ENCODE measurements at regions not wholly inside any gene's neighbourhood (a gene's known extent, or its start where the extent isn't known, plus 50 kb on each side); places are given as distances from the start of the nearest gene placed in this dataset.

DNA sequence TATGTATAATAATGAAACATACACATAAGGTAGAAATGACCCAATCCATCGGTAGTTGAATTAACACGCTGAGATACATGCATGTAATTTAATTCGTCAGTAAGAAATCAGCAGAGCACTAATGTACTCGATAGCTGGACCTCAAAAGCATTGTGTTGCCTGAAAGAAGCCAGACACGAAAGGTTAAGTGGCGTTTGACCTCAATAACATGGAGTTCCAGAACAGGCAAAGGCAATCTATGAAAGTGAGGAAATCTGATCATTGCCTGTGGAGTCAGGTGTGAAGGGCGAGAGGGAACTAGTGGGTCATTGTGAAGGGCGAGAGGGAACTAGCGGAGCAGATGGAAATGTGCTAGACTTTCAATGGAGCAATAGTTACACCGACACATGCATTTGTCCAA, 970.4 kb upstream of the TMEM132C start:
- TF ChIP-seq POLR2AphosphoS5 (IDR thresholded peaks at IDR 0.05; ENCODE audit: low read depth) = no peak
- TF ChIP-seq, protein P1, sequence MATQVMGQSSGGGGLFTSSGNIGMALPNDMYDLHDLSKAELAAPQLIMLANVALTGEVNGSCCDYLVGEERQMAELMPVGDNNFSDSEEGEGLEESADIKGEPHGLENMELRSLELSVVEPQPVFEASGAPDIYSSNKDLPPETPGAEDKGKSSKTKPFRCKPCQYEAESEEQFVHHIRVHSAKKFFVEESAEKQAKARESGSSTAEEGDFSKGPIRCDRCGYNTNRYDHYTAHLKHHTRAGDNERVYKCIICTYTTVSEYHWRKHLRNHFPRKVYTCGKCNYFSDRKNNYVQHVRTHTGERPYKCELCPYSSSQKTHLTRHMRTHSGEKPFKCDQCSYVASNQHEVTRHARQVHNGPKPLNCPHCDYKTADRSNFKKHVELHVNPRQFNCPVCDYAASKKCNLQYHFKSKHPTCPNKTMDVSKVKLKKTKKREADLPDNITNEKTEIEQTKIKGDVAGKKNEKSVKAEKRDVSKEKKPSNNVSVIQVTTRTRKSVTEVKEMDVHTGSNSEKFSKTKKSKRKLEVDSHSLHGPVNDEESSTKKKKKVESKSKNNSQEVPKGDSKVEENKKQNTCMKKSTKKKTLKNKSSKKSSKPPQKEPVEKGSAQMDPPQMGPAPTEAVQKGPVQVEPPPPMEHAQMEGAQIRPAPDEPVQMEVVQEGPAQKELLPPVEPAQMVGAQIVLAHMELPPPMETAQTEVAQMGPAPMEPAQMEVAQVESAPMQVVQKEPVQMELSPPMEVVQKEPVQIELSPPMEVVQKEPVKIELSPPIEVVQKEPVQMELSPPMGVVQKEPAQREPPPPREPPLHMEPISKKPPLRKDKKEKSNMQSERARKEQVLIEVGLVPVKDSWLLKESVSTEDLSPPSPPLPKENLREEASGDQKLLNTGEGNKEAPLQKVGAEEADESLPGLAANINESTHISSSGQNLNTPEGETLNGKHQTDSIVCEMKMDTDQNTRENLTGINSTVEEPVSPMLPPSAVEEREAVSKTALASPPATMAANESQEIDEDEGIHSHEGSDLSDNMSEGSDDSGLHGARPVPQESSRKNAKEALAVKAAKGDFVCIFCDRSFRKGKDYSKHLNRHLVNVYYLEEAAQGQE (IDR thresholded peaks at IDR 0.05; ENCODE audit: insufficient replicate concordance, low read depth) = no peak
- TF ChIP-seq GABPA (IDR thresholded peaks at IDR 0.05; ENCODE audit: low read depth) = no peak
- TF ChIP-seq, protein P2, sequence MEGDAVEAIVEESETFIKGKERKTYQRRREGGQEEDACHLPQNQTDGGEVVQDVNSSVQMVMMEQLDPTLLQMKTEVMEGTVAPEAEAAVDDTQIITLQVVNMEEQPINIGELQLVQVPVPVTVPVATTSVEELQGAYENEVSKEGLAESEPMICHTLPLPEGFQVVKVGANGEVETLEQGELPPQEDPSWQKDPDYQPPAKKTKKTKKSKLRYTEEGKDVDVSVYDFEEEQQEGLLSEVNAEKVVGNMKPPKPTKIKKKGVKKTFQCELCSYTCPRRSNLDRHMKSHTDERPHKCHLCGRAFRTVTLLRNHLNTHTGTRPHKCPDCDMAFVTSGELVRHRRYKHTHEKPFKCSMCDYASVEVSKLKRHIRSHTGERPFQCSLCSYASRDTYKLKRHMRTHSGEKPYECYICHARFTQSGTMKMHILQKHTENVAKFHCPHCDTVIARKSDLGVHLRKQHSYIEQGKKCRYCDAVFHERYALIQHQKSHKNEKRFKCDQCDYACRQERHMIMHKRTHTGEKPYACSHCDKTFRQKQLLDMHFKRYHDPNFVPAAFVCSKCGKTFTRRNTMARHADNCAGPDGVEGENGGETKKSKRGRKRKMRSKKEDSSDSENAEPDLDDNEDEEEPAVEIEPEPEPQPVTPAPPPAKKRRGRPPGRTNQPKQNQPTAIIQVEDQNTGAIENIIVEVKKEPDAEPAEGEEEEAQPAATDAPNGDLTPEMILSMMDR (IDR thresholded peaks at IDR 0.05; ENCODE audit: insufficient read depth, low read length) = no peak
- TF ChIP-seq SPI1 (IDR thresholded peaks at IDR 0.05; ENCODE audit: borderline replicate concordance, low read depth) = no peak

DNA sequence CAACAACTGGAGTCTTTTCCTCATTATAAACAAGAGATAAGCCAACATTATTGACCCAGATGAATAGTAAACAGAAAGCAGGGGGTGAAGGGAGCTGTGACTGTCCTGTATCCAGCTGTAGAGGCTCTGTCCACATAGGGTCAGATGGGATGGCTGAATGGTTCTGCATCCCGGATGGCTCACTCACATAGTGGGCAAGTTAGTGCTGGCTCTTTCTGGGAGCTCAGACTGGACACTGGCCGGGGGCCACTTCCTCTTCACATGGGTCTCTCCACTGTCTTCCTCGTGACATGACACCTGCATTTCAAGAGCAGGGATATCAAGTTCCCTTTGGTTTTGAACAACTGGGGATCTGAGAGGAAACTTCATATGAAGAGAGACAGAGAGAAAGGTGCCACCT, 969.6 kb upstream of the TMEM132C start:
- no peak for TF ChIP-seq POLR2AphosphoS5 (IDR thresholded peaks at IDR 0.05; ENCODE audit: low read depth)
- no peak for TF ChIP-seq SPI1 (IDR thresholded peaks at IDR 0.05; ENCODE audit: borderline replicate concordance, low read depth)
- TF ChIP-seq, protein P1 (IDR thresholded peaks at IDR 0.05; ENCODE audit: insufficient replicate concordance, low read depth) = no peak
- TF ChIP-seq GABPA (IDR thresholded peaks at IDR 0.05; ENCODE audit: low read depth) = no peak
- TF ChIP-seq, protein P2 (IDR thresholded peaks at IDR 0.05; ENCODE audit: insufficient read depth, low read length) = no peak
- no peak overlapping the region for H3K27ac ChIP-seq (replicated peaks)
- no peak overlapping the region for H3K4me3 ChIP-seq (replicated peaks; ENCODE audit: insufficient read depth, low read length)
- H3K27me3 ChIP-seq (ENCODE audit: insufficient read depth, poor library complexity, severe bottlenecking) = no peaks in the 10 kb centered on the region
- no peak for DNase-seq (ENCODE audit: low read depth in 1 of 2, low spot score in 1 of 2)

More for the DNA sequence above, 970.4 kb upstream of the TMEM132C start:
- no peak for DNase-seq (ENCODE audit: low read depth in 1 of 2, low spot score in 1 of 2)
- no peak overlapping the region for H3K27ac ChIP-seq (replicated peaks)
- no peak overlapping the region for H3K4me3 ChIP-seq (replicated peaks; ENCODE audit: insufficient read depth, low read length)
- H3K27me3 ChIP-seq (ENCODE audit: insufficient read depth, poor library complexity, severe bottlenecking) = no peaks in the 10 kb centered on the region

DNA sequence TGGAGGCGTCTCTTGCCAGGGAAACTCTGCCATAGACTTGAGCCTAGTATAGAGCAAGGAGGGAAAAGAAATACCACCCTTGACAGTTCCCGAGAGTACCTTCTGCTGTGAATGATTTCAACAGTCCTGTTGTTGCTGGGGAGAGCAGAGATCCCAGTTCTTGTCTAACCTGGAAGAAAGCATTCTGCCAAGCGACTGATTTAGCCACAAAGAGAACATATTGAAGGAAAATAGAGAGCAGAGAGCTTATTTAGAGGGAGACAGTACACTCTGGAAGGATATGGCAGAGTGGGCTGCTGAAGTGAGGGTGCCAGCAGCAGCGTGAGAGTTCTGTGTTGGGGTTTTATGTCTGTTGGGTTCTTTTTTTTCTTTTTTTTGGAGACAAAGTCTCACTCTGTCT, 966.9 kb upstream of the TMEM132C start:
- H3K4me3 ChIP-seq (replicated peaks; ENCODE audit: insufficient read depth, low read length) = no peak overlapping the region
- no peak for TF ChIP-seq GABPA (IDR thresholded peaks at IDR 0.05; ENCODE audit: low read depth)
- TF ChIP-seq, protein P1 (IDR thresholded peaks at IDR 0.05; ENCODE audit: insufficient replicate concordance, low read depth) = no peak
- TF ChIP-seq, protein P2 (IDR thresholded peaks at IDR 0.05; ENCODE audit: insufficient read depth, low read length) = no peak
- no peak for TF ChIP-seq POLR2AphosphoS5 (IDR thresholded peaks at IDR 0.05; ENCODE audit: low read depth)
- no peak for TF ChIP-seq SPI1 (IDR thresholded peaks at IDR 0.05; ENCODE audit: borderline replicate concordance, low read depth)
- no peaks in the 10 kb centered on the region for H3K27me3 ChIP-seq (ENCODE audit: insufficient read depth, poor library complexity, severe bottlenecking)
- no peak overlapping the region for H3K27ac ChIP-seq (replicated peaks)
- no peak for DNase-seq (ENCODE audit: low read depth in 1 of 2, low spot score in 1 of 2)

Measured in HL-60 (cell line).